Keratinocyte (primary cell): ENCODE measurements at regions not wholly inside any gene's neighbourhood (a gene's known extent, or its start where the extent isn't known, plus 50 kb on each side); places are given as distances from the start of the nearest gene placed in this dataset.
A peak's percentile ranks its signal among the peaks of the same experiment; 100 is the strongest.

Experiments
- DNase-seq: peaks from one replicate; pipeline ENCODE4 v3.0.0-alpha.2; 2011; ENCODE audit warnings: low read depth, missing footprints, low spot score
- FAIRE-seq: peaks from 2 replicates; lab custom pipeline; 2011; peaks lifted over from hg19 to GRCh38; lab: Jason Lieb, UNC
- H2AFZ ChIP-seq: 2 replicates; pipeline ENCODE4 v1.6.0; 2012; ENCODE audit warnings: low read length, control low read depth, inconsistent platforms; ENCODE audit not compliant: control insufficient read depth
- H3K27ac ChIP-seq: 2 replicates; pipeline ENCODE4 v1.5.1; 2011; ENCODE audit warnings: low read length; ENCODE audit not compliant: control insufficient read depth, insufficient read depth
- H3K27me3 ChIP-seq: 3 replicates; pipeline ENCODE4 v1.6.0; 2011; ENCODE audit warnings: low read length; ENCODE audit not compliant: control insufficient read depth, insufficient read depth; ENCODE audit errors: extremely low read depth
- H3K36me3 ChIP-seq, 2 experiments: 2 replicates in 1 of 2; 3 replicates in 1 of 2; pipeline ENCODE4 v1.5.1; 2011; ENCODE audit warnings: low read length in 2 of 2, mild to moderate bottlenecking in 1 of 2; ENCODE audit not compliant: control insufficient read depth in 2 of 2, insufficient read depth in 2 of 2; ENCODE audit errors: extremely low read depth in 1 of 2
- H3K4me1 ChIP-seq: 3 replicates; pipeline ENCODE4 v1.5.1; 2011; ENCODE audit warnings: low read length; ENCODE audit not compliant: control insufficient read depth, insufficient read depth; ENCODE audit errors: extremely low read depth
- H3K4me2 ChIP-seq: 3 replicates; pipeline ENCODE4 v1.6.0; 2011; ENCODE audit warnings: low read depth, low read length; ENCODE audit not compliant: control insufficient read depth, insufficient read depth; ENCODE audit errors: extremely low read depth
- H3K4me3 ChIP-seq, 3 experiments: fragments of 200-600 bp in 1 of 3; sonication (generic) in 1 of 3; 2 replicates in 2 of 3; 3 replicates in 1 of 3; pipeline ENCODE4 v1.5.1; 2011 to 2016; ENCODE audit warnings: low read length in 3 of 3, mild to moderate bottlenecking in 3 of 3, control low read depth in 2 of 3, inconsistent platforms in 1 of 3, low read depth in 1 of 3, mixed read lengths in 1 of 3, mixed run types in 1 of 3, moderate library complexity in 1 of 3; ENCODE audit not compliant: control insufficient read depth in 2 of 3, insufficient read depth in 2 of 3; ENCODE audit errors: extremely low read depth in 1 of 3
- H3K79me2 ChIP-seq: 2 replicates; pipeline ENCODE4 v1.6.0; 2012; ENCODE audit warnings: low read length; ENCODE audit not compliant: control insufficient read depth, insufficient read depth
- H3K9ac ChIP-seq: 3 replicates; pipeline ENCODE4 v1.6.0; 2011; ENCODE audit warnings: low read length; ENCODE audit not compliant: control insufficient read depth, insufficient read depth; ENCODE audit errors: extremely low read depth
- H3K9me1 ChIP-seq: 3 replicates; pipeline ENCODE4 v1.6.0; 2011; ENCODE audit warnings: low read length; ENCODE audit not compliant: control insufficient read depth, insufficient read depth; ENCODE audit errors: extremely low read depth
- H3K9me3 ChIP-seq: 2 replicates; pipeline ENCODE4 v1.5.1; 2012; ENCODE audit warnings: low read depth, low read length; ENCODE audit not compliant: control insufficient read depth
- H4K20me1 ChIP-seq: 3 replicates; pipeline ENCODE4 v1.6.0; 2011; ENCODE audit warnings: low read length; ENCODE audit not compliant: control insufficient read depth, insufficient read depth; ENCODE audit errors: extremely low read depth
- CTCF ChIP-seq, 3 experiments: IDR thresholded peaks in 1 of 3; conservative IDR thresholded peaks in 1 of 3; optimal IDR thresholded peaks in 1 of 3; 2 replicates in 2 of 3; 3 replicates in 1 of 3; pipeline versions ENCODE3 to v1.5.1; 2011; ENCODE audit warnings: low read length in 3 of 3, mild to moderate bottlenecking in 3 of 3, moderate library complexity in 2 of 3, control low read depth in 1 of 3, inconsistent platforms in 1 of 3; ENCODE audit not compliant: insufficient read depth in 2 of 3; ENCODE audit errors: extremely low read depth in 1 of 3
- EZH2 ChIP-seq: IDR thresholded peaks from one replicate; pipeline ENCODE4 v1.6.1; 2012; ENCODE audit warnings: inconsistent platforms, mild to moderate bottlenecking, low read length, moderate library complexity
- dilution Hi-C: fragments of 300-500 bp; cut with MboI; formaldehyde crosslinking; loops from one replicate; pipeline ENCODE4 v1.7.0; 2020; ENCODE audit warnings: low sequenced_read_pairs; ENCODE audit not compliant: extremely low pct_ligation_motif_present

GRCh38 chr13:110005563-110005962, 219.2 kb upstream of the IRS2 start:
- dilution Hi-C loops, result no loop called here
- Histone ChIP-seq H3K9me1 (no peaks in the 10 kb centered on the region), H3K9me3 (no peaks in the 10 kb centered on the region), H4K20me1 (no peaks in the 10 kb centered on the region), H3K4me3 (no peak overlapping the region), H3K27ac (no peak overlapping the region), H2AFZ (no peak overlapping the region), H3K36me3 (no peaks in the 10 kb centered on the region), H3K27me3 (no peaks in the 10 kb centered on the region), H3K4me2 (no peak overlapping the region), H3K4me1 (peaks cover 32% of the 10 kb centered on the region), H3K79me2 (no peaks in the 10 kb centered on the region), H3K9ac (no peak overlapping the region)
- FAIRE-seq (peak; percentile 85), DNase-seq (no peak)
- TF ChIP-seq EZH2 (no peak), CTCF (optimal IDR thresholded peaks at IDR 0.05 in 1 of 3, IDR thresholded peaks at IDR 0.05 in 1 of 3, conservative IDR thresholded peaks at IDR 0.05 in 1 of 3; ENCODE audit: extremely low read depth in 1 of 3, insufficient read depth in 2 of 3, low read length in 3 of 3) (no peak)

- peaks cover 37% of the 10 kb centered on the region for H3K4me1 ChIP-seq
- no peak overlapping the region for H3K9ac ChIP-seq
- no peaks in the 10 kb centered on the region for H3K36me3 ChIP-seq
- H3K27ac ChIP-seq, result no peak overlapping the region
- dilution Hi-C loops, result no loop called here
- TF ChIP-seq CTCF (optimal IDR thresholded peaks at IDR 0.05 in 1 of 3, IDR thresholded peaks at IDR 0.05 in 1 of 3, conservative IDR thresholded peaks at IDR 0.05 in 1 of 3; ENCODE audit: extremely low read depth in 1 of 3, insufficient read depth in 2 of 3, low read length in 3 of 3) (no peak), EZH2 (no peak)
- FAIRE-seq, result no peak
- DNase-seq, result no peak
- H3K79me2 ChIP-seq, result no peaks in the 10 kb centered on the region
- no peak overlapping the region for H3K4me2 ChIP-seq
- no peaks in the 10 kb centered on the region for H3K27me3 ChIP-seq
- no peak overlapping the region for H3K4me3 ChIP-seq
- H2AFZ ChIP-seq, result no peak overlapping the region
- H4K20me1 ChIP-seq, result no peaks in the 10 kb centered on the region
- H3K9me3 ChIP-seq, result no peaks in the 10 kb centered on the region
- H3K9me1 ChIP-seq, result no peaks in the 10 kb centered on the region
Observed at GRCh38 chr13:110004814-110005213, 218.4 kb upstream of the IRS2 start.
